Adipocyte (in vitro differentiated cells): ENCODE measurements at regions not wholly inside any gene's neighbourhood (a gene's known extent, or its start where the extent isn't known, plus 50 kb on each side); places are given as distances from the start of the nearest gene placed in this dataset.
A peak's percentile ranks its signal among the peaks of the same experiment; 100 is the strongest.

ENCODE experiments used
- DNase-seq: peaks from one replicate; pipeline ENCODE4 v3.0.0-alpha.2; 2015; ENCODE audit warnings: low read depth
- H3K27me3 ChIP-seq: replicated peaks from 2 replicates; pipeline ENCODE4 v1.7.0; 2013; ENCODE audit warnings: mild to moderate bottlenecking, low read length, moderate library complexity; ENCODE audit not compliant: control insufficient read depth, insufficient read depth
- H3K36me3 ChIP-seq: 2 replicates; pipeline ENCODE4 v1.7.0; 2013; ENCODE audit warnings: low read length, mild to moderate bottlenecking, moderate library complexity; ENCODE audit not compliant: control insufficient read depth, insufficient read depth, severe bottlenecking
- H3K4me1 ChIP-seq: 2 replicates; pipeline ENCODE4 v1.7.0; 2013; ENCODE audit warnings: mild to moderate bottlenecking, low read length, moderate library complexity; ENCODE audit not compliant: control insufficient read depth, insufficient read depth
- H3K4me3 ChIP-seq: 2 replicates; pipeline ENCODE4 v1.7.0; 2013; ENCODE audit warnings: mild to moderate bottlenecking, low read length, moderate library complexity
- H3K9ac ChIP-seq: 2 replicates; pipeline ENCODE4 v1.7.0; 2013; ENCODE audit warnings: mild to moderate bottlenecking, low read length, moderate library complexity
- H3K9me3 ChIP-seq: 2 replicates; pipeline ENCODE4 v1.7.0; 2013; ENCODE audit warnings: mild to moderate bottlenecking, low read length, moderate library complexity; ENCODE audit not compliant: control insufficient read depth

DNA sequence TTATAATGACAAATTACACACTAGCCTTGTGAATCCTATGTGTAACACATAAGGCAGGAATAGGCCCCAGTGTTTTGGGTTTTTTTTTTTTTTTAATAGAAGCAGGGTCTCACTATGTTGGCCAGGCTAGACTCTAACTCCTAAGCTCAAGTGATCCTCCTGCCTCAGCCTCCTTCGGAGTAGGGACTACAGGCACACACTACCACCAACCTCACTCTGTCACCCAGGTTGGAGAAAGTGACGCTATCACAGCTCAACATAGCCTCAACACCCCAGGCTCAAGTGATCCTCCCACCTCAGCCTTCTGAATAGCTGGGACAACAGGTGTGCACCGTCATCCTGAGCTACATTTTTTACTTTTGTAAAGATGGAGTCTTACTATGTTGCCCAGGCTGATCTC is 205.8 kb upstream of the RREB1 start:
- Histone ChIP-seq H3K9ac (no peak overlapping the region), H3K4me3 (no peak overlapping the region), H3K36me3 (no peaks in the 10 kb centered on the region), H3K27me3 (peaks cover 14% of the 10 kb centered on the region), H3K4me1 (no peaks in the 10 kb centered on the region), H3K9me3 (no peaks in the 10 kb centered on the region)
- DNase-seq, result no peak

DNA sequence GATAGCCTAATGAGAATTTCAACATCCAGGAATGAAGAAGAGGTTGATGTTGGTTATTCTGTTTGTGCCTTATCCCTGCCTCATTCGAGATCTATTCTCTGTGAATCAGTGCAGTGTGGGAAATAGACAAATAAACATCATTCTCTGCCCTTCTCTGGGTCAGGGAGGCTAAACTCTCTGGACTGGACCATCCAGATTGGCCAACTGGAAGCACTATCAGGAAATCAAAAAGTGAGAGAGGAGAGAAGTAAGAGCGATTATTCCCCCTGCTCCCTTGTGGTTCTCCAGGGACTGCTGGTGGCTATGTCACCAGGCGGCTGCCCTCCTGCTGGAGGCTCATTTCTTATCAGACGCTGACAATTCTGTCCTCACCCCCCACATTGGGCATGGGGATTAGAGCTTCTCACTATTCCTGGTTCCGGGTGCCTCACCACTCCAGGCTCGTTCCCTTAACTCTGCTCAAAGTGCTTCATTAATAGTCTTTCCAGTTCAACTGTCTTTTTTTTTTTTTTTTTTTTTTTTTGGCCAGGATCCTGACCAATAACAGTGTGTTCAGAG is 201.7 kb upstream of the RREB1 start:
- H3K4me3 ChIP-seq, result no peak overlapping the region
- H3K9ac ChIP-seq, result no peak overlapping the region
- no peak for DNase-seq
- no peaks in the 10 kb centered on the region for H3K36me3 ChIP-seq
- H3K4me1 ChIP-seq, result no peaks in the 10 kb centered on the region
- peaks cover 27% of the 10 kb centered on the region for H3K27me3 ChIP-seq
- H3K9me3 ChIP-seq, result no peaks in the 10 kb centered on the region

DNA sequence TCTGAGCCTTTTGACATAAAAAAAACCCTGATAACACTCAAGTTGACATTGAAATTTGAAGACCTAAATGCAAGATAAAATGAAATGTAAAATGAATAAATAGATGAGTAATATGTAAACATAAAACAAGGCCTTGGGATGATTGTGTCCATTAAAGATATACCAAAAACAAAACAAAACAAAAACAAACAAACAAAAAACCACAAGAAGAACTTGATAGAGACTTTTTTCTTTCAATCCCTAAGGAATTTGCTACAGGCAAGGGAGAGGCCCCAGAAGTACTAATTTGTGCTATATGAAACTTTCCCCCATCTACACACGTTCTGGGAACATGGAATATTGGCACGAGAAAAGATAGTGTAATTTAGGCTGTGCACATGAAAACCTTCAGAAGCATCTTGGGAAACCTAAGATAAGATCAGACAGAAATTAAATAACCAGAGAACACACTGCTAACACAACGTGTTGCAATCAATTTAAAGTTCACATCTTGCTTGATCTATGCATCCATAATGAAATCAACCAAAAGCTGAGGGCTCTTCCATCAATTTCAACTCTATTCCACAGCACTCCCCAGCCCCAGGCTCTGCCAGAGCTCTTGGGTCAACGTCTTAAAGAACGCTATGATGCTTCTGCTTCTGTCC is 201.1 kb upstream of the RREB1 start:
- H3K4me3 ChIP-seq, result no peak overlapping the region
- no peak overlapping the region for H3K9ac ChIP-seq
- DNase-seq, result no peak
- no peaks in the 10 kb centered on the region for H3K36me3 ChIP-seq
- no peaks in the 10 kb centered on the region for H3K9me3 ChIP-seq
- peaks cover 27% of the 10 kb centered on the region for H3K27me3 ChIP-seq
- H3K4me1 ChIP-seq, result no peaks in the 10 kb centered on the region

DNA sequence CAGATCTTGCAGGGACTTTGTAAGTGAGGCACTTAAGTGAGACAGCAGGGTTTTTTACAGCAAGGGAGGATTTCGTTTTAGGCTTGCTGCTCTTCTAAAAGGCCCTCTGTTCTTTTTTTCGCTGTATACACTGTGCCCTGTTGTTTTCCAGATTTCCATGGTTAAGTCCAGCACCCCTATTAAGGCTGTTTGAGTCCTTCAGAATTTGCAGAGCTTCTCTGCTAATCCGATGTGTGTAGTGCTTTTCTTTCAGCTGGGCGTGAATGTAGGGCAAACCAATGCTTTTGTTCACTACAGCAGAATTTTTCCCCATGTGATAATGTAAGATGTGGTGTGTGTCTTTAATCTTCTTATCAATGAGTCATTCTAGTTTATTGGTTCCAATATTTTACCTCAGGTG is 200.5 kb upstream of the RREB1 start:
- Histone ChIP-seq H3K27me3 (peaks cover 27% of the 10 kb centered on the region), H3K9me3 (no peaks in the 10 kb centered on the region), H3K4me3 (no peak overlapping the region), H3K36me3 (no peaks in the 10 kb centered on the region), H3K4me1 (no peaks in the 10 kb centered on the region), H3K9ac (no peak overlapping the region)
- no peak for DNase-seq

DNA sequence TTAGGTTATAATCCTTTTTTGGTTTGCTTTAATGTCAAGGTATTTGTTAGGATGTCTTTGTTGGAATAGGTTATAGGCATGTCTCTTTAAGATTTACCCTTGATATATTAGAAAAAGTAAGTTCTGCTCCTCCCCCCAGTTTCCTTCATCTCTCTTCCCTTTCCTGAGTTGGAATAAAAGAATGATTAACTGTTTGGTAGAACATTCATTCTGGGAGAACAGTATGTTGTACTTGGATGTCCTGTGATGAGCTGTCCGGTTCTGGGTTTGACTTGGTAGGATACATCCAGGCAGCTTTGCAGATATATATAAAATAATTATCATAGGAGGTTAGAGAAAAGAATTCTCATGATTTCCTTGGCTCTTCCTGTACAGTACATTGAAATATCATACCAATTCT is 199.6 kb upstream of the RREB1 start:
- Histone ChIP-seq H3K9me3 (no peaks in the 10 kb centered on the region), H3K9ac (no peak overlapping the region), H3K27me3 (peaks cover 27% of the 10 kb centered on the region), H3K36me3 (no peaks in the 10 kb centered on the region), H3K4me3 (no peak overlapping the region), H3K4me1 (peaks cover 4% of the 10 kb centered on the region)
- no peak for DNase-seq

DNA sequence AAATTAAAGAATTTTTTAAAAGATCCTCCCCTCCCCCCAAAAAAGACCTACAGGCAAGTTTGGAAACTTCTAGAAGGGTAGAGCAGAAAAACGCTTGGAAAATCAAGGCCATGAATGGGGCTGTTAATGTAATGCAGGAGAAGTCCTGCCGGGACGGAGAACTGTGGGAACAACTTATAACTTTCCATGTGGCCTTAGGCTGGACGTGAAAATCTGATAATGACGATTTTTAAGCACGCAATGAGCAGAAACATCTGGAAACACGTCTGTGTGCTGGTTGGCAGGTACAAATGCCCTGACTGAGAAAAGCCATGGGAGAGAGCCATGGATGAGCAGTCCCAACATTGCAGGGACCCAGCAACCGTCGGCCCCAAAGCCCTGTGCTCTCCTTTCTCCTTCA is 198.7 kb upstream of the RREB1 start:
- DNase-seq, result no peak
- no peak overlapping the region for H3K9ac ChIP-seq
- H3K4me3 ChIP-seq, result no peak overlapping the region
- no peaks in the 10 kb centered on the region for H3K36me3 ChIP-seq
- H3K27me3 ChIP-seq, result peaks cover 27% of the 10 kb centered on the region
- no peaks in the 10 kb centered on the region for H3K9me3 ChIP-seq
- H3K4me1 ChIP-seq, result peaks cover 6% of the 10 kb centered on the region

DNA sequence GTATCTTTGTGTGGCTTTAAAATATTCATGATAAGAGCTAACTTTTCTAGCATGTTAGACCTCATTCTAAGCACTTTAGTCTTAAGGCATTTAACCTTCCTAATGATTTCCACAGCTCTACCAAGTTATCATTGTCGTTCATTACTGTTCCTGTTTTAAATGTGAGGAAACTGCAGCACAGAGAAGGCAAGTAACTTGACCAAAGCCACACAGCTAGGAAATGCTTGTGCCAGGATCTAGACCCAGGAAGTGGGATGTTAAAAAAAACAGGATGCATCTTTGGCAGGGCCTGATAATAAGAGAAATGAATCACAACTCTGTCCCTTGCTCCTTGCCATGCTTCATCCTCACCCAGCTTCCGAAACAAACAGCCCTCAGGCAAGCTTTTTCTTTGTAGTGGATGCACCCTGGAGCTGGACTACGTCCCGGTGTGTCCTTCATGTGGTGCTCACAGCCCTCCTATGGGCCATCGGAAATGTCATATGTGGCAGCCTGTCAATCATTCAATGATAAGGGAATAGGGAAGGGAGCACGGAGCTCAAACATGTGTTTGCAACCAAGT is 196.9 kb upstream of the RREB1 start:
- peaks cover 20% of the 10 kb centered on the region for H3K27me3 ChIP-seq
- H3K9me3 ChIP-seq, result no peaks in the 10 kb centered on the region
- H3K4me1 ChIP-seq, result peaks cover 17% of the 10 kb centered on the region
- no peak overlapping the region for H3K4me3 ChIP-seq
- no peaks in the 10 kb centered on the region for H3K36me3 ChIP-seq
- no peak overlapping the region for H3K9ac ChIP-seq
- no peak for DNase-seq

DNA sequence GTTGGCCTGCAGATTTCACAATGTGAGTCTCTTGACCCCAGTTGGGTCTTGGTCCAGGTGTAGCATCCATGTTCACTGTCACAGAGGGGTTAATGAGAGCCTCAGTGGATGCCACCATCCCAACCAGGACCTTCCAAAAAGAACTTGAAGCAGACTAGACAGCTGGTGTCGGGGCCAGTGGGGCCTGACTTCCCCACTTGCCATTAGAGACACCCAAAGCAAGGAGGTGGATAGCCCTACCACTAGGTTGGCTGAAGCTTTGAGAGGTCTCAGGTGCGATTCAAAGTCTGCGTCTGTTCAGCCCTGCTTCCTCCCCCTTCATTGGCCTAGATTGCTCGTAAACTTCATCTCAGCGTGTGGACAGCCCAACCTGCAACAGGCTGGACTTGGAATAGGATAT is 196.4 kb upstream of the RREB1 start:
- H3K4me3 ChIP-seq, result no peak overlapping the region
- DNase-seq, result no peak
- H3K9me3 ChIP-seq, result no peaks in the 10 kb centered on the region
- peaks cover 18% of the 10 kb centered on the region for H3K27me3 ChIP-seq
- H3K4me1 ChIP-seq, result peaks cover 22% of the 10 kb centered on the region
- H3K36me3 ChIP-seq, result no peaks in the 10 kb centered on the region
- H3K9ac ChIP-seq, result no peak overlapping the region

DNA sequence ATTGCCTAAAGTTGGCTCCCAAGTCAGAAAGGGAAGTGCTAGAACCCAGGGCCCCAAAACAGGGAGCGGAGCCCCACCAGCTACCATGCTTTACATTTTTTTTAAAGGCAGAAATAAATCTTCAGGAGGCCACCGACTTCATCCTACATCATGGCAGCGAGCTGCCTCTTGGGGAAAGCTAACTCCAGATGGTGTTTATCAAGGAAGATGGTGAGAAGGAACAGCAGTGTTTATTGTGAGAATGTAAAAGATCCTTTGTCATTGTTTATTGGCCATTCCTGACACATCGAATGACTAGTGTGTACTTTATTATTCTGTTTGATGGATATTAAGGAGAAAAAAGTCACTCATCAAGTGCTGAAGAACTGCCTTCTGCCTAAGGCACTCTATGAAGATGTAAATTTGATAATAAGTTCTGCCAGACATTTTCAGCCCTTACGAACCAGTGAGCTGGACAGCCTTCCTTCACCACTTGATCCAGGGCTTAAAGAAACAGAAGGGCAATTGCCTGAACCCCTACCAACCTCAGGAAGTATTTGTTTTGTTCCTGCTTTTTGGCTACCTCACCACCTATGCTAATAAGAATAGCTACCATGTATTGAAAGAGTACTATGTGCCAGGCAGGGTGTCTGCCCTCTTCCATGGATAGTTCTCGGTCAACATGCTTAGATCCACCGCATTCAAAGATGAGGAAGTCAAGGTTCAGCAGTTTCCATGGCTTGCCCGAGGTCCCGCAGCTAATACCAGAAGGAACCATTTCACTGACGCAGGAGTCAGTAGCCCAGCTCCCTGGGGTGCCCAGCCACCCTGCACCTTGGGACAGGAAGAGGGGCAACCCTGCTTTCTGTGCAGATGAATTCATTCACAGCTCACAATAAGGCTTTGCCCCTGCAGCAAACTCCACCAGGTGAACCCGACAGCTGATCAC is 194.7 kb upstream of the RREB1 start:
- no peaks in the 10 kb centered on the region for H3K9me3 ChIP-seq
- H3K4me3 ChIP-seq, result no peak overlapping the region
- H3K4me1 ChIP-seq, result peaks cover 30% of the 10 kb centered on the region
- H3K27me3 ChIP-seq, result peaks cover 12% of the 10 kb centered on the region
- no peak for DNase-seq
- H3K9ac ChIP-seq, result no peak overlapping the region
- no peaks in the 10 kb centered on the region for H3K36me3 ChIP-seq

DNA sequence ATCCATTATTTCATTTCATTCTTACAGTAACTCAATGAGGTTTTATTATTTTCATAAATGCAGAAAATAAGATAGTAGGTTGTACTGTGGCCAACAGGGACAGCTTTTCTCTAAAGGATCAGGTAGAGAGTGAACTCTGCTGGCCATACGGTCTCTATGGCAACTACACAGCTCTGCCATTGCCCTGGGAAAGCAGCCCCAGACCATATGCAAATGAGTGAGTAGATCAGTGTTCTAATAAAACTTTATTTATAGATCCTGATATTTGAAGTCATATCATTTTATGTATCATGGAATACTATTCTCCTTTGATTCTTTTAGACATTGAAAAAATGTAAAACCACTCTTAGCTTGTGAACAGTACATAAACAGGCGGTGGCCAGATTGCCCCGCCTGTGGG is 192.5 kb upstream of the RREB1 start:
- no peaks in the 10 kb centered on the region for H3K36me3 ChIP-seq
- peaks cover 35% of the 10 kb centered on the region for H3K4me1 ChIP-seq
- peak overlapping the region; percentile 88 for H3K9ac ChIP-seq
- DNase-seq, result no peak
- peaks cover under 1% of the 10 kb centered on the region for H3K27me3 ChIP-seq
- H3K9me3 ChIP-seq, result no peaks in the 10 kb centered on the region
- H3K4me3 ChIP-seq, result peak overlapping the region; percentile 78

DNA sequence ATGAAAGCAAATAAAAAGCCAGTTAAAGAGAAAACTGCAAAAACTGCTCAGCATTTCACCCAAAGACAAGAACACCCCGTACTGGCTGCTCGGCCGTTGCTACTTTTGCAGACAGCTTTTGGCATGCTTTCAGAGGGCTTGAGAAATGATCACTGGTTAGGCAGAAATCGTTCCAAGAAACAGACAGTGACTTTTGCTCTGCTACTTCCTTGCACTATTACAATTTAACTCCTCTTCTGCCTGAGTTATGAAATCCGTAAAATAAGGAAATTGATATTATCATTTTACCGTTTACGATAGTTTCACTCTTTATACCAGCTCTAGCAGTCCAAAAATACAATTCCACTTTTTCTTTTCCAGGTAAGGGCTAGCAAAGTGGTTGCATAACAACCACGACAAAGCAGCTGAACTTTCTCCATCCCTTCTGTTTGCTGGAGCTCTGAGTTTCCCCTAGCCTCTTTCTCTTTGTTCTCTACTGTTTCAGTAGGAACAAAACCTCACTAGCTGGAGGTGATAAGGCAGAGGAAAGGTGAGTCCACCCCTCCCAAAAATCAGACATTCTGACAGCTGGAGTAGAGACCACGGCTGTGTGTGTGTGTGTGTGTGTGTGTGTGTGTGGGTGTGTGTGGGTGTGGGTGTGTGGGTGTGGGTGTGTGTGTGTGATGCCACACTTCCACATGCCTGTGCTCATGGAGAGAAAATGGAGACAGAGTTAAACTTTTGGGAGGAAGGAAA is 191.8 kb upstream of the RREB1 start:
- Histone ChIP-seq H3K9ac (peak overlapping the region; percentile 88), H3K9me3 (no peaks in the 10 kb centered on the region), H3K27me3 (no peaks in the 10 kb centered on the region), H3K4me1 (peaks cover 40% of the 10 kb centered on the region), H3K4me3 (peak overlapping the region; percentile 78), H3K36me3 (no peaks in the 10 kb centered on the region)
- peak; percentile 66 for DNase-seq
